Stimulated activated CD4-positive, alpha-beta T cell treated with anti-CD3 and anti-CD28 coated beads, Interleukin-15, amount 100 ng/mL, for 48 hours (primary cell): ENCODE measurements at regions not wholly inside any gene's neighbourhood (a gene's known extent, or its start where the extent isn't known, plus 50 kb on each side); places are given as distances from the start of the nearest gene placed in this dataset.
"Not testable (repeated sequence)": the region's sequence is repeated elsewhere in the genome, so short reads cannot be mapped to it uniquely, and the experiment has no call there.

Source experiments
- DNase-seq, 2 donors: peaks; one replicate each; pipeline ENCODE4 v3.0.0-alpha.2; 2020; ENCODE audit warnings: low read depth in 2 of 2

- DNase-seq = no peak
Observed at GRCh38 chr13:44750630-44751029, 174.5 kb upstream of the TSC22D1 start.

GRCh38 chr13:44749906-44750305 lies 173.8 kb upstream of the TSC22D1 start:
- no peak for DNase-seq

- DNase-seq = no peak
Observed at GRCh38 chr13:44748439-44748838, 172.3 kb upstream of the TSC22D1 start.

- no peak for DNase-seq
Observed at GRCh38 chr13:44747179-44747578, 171.0 kb upstream of the TSC22D1 start.

- no peak for DNase-seq
Observed at GRCh38 chr13:44746690-44747089, 170.6 kb upstream of the TSC22D1 start.

GRCh38 chr13:44744880-44745633 lies 168.9 kb upstream of the TSC22D1 start:
- no peak for DNase-seq

GRCh38 chr13:44739539-44739938 lies 163.4 kb upstream of the TSC22D1 start:
- no peak for DNase-seq

- no peak for DNase-seq
Observed at GRCh38 chr13:44739120-44739519, 163.0 kb upstream of the TSC22D1 start.

- no peak for DNase-seq
Observed at GRCh38 chr13:44738463-44738862, 162.3 kb upstream of the TSC22D1 start.

GRCh38 chr13:44735806-44736205 lies 159.7 kb upstream of the TSC22D1 start:
- no peak for DNase-seq

GRCh38 chr13:44734201-44734707 lies 158.1 kb upstream of the TSC22D1 start:
- DNase-seq = no peak

- DNase-seq = no peak
Observed at GRCh38 chr13:44732503-44733098, 156.5 kb upstream of the TSC22D1 start.

- DNase-seq = no peak
Observed at GRCh38 chr13:44730851-44731250, 154.7 kb upstream of the TSC22D1 start.

- no peak for DNase-seq
Observed at GRCh38 chr13:44730099-44730498, 154.0 kb upstream of the TSC22D1 start.

- DNase-seq = not testable (repeated sequence)
Observed at GRCh38 chr13:44727591-44727990, 151.5 kb upstream of the TSC22D1 start.

- no peak for DNase-seq
Observed at GRCh38 chr13:44726778-44727177, 150.6 kb upstream of the TSC22D1 start.

GRCh38 chr13:44726214-44726613 lies 150.1 kb upstream of the TSC22D1 start:
- no peak for DNase-seq

GRCh38 chr13:44719857-44720671 lies 143.9 kb upstream of the TSC22D1 start:
- DNase-seq = no peak

- DNase-seq = no peak
Observed at GRCh38 chr13:44718467-44718866, 142.3 kb upstream of the TSC22D1 start.

- no peak for DNase-seq
Observed at GRCh38 chr13:44715287-44716230, 139.4 kb upstream of the TSC22D1 start.

- no peak for DNase-seq
Observed at GRCh38 chr13:44713788-44714469, 137.8 kb upstream of the TSC22D1 start.
